HG03025 (cell line): ENCODE measurements at regions not wholly inside any gene's neighbourhood (a gene's known extent, or its start where the extent isn't known, plus 50 kb on each side); places are given as distances from the start of the nearest gene placed in this dataset.
"Not testable (repeated sequence)": the region's sequence is repeated elsewhere in the genome, so short reads cannot be mapped to it uniquely, and the experiment has no call there.

Source experiments
- ATAC-seq: cut with Tn5 transposase; IDR thresholded peaks from one replicate; pipeline ENCODE4 v1.9.1; 2021; ENCODE audit warnings: mild to moderate bottlenecking, moderate library complexity; ENCODE audit not compliant: unreplicated experiment, low FRiP score

DNA sequence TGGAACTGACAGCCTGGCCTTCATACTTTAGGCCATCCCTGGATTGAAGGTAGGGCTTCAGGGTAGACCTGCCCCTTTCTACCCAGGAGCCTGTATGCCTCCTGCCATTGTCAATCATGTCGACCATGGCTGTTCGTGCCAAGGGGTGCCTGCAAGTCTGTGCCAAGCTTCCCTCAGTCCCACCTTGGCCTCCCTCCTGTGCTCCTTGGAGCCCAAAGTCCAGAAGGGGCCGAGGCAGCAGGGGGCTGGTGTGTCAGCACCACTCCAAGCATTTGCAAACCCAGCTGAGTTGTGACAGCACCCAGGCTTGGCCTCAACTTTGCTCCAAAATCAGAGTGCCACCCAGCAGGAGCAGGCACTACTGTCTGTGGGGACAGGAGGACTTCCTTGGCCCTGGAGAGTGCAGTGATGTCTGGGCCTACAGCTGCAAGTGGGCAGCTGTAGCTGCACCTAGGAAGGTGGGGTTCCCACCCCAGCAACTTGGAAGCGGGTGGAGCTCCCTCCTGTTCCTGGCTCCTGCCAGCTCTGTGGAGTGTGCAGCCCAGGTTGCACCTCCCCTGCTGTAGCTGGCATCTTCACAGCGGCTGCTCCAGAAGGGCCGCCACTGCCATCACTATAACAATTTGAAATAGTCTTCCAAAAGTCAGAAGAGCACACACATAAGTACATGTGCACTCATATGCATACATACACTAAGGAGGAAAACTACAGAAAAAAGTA is 1719.3 kb downstream of the HACE1 start:
- ATAC-seq = no peak

DNA sequence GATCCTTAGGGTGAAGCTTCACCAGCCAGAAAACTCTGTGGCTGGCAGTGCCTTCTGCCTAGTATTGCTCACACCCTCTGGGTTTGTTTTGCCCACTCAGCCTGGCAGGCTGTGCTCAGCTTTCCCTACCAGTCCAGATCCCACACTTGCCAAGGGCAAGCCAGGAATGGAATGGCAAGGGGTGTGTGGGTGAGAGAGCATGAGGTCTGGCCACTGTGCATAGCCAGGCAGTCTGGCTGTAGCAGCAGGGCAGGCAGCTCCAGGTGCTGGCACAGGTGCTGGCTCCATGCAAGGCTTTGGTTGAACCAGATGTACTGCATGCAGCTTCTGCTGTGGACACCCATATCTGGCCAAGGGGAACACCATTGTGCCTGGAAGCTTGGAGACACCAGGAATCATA is 1720.3 kb downstream of the HACE1 start:
- no peak for ATAC-seq

DNA sequence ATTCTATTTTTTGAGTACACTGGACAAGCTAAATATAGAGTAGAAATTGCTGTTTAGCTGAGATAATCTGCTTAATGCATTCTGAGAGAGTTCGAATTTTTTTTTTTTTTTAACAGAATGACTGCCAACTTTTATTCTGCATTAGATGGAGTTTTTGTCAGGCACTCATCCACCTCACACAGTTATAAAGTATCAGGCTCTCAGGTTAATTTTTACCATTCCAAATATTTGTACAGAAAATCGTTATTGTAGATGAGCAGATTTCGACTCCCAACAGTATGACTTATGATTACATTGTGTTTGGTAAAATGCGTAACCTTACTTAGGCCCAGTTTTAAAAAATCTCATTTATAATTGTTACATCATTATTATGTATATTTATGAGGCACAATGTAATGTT is 1731.0 kb downstream of the GRIK2 start:
- no peak for ATAC-seq

DNA sequence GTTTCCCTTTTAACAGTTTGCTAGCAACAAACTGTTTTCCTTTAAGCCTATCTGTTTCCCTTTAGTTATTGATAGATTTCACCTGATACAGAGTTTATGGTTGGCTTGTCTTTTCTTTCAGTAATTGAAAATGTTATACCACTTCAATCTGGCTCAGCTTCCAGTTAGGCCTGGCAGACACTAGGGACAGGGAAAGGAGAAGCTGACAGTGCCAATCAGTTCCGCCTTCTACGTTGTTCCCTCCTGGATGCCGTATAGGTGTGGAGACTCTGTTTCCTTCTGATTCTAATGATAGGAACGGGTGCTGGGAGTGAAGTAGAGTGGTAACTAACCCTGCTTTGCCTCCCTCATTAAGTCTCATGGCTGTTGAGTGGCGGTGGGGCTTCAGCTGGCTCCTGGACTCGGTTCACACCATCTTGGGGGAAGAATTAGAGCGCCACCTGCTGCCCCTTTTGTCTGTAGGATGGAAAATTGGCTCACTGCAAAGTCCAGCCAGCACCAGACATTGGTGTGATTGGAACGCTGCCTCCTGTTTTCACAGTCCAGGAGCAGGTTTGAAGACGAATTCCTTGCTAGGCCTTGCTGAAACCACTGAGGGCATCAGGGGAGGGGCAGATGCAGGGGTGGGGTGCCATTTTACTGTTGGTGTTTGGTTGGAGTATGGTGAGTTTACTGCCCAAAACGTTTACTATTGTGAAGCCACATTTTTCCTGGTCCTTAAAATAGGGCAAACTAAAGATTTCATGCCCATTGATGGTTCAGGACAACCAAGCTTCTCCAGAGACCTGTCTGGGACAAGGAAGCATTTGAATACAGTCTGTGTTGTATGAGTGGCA is 1729.5 kb downstream of the GRIK2 start:
- ATAC-seq = peak; percentile 80

- ATAC-seq = no peak
Observed at GRCh38 chr6:103119056-103119455, 1725.5 kb downstream of the GRIK2 start.

GRCh38 chr6:103114582-103114981 is 1721.1 kb downstream of the GRIK2 start:
- no peak for ATAC-seq

DNA sequence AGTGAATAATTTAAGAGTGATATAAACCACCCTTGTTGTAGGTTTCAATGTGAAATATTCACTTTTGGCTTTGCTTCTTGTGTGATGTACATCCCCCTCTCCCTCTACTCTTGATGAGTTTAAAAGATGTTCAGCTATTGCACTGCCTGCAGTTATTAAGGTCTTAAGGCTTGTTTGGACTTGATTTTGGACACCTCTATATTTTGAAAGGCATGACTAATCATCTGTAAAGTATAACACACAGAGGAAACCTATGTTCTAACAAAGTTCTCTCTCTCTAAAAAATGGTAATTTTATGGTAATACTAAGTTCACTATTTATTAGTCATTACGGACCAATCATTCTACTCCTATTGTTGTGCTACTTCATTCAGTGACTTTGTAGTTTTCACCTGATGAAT is 1719.9 kb downstream of the GRIK2 start:
- no peak for ATAC-seq

GRCh38 chr6:103107985-103108384 is 1714.5 kb downstream of the GRIK2 start:
- no peak for ATAC-seq

GRCh38 chr6:103105686-103106085 is 1712.2 kb downstream of the GRIK2 start:
- ATAC-seq = no peak

DNA sequence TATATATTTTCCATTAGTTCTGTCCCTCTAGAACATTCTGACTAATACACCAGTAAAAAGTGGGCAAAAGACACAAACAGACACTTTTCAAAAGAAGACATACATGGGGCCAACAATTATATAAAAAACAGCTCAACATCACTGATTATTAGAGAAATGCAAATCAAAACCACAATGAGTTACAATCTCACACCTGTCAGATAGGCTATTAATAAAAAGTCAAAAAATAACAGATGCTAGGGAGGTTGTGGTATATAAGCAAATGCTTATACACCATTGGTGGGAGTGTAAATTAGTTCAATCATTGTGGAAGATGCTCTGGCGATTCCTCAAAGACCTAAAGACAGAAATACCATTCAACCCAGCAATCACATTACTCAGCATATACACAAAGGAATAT is 1707.8 kb downstream of the GRIK2 start:
- no peak for ATAC-seq

GRCh38 chr6:103092414-103092813 is 1698.9 kb downstream of the GRIK2 start:
- not testable (repeated sequence) for ATAC-seq

GRCh38 chr6:103085801-103086200 is 1692.3 kb downstream of the GRIK2 start:
- no peak for ATAC-seq

- no peak for ATAC-seq
Observed at GRCh38 chr6:103081876-103082630, 1688.5 kb downstream of the GRIK2 start.

DNA sequence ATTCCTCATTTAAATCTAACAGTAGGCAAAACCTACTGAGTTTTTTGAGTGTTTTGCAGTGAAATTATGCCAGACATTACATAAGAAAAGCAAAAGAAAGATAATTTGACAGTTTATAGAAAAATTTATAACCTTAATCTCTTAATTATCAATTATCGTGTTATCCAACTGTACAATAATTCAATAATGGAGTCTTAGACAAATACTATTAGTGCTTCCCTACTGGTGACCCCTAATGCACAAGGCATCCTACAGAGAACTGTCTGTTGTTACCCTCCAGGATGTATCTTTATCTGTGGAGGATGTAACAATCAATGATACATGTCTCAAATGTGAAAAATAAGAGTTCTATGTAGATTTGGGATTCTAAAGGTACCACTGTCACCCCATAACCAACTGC is 1687.6 kb downstream of the GRIK2 start:
- ATAC-seq = no peak

DNA sequence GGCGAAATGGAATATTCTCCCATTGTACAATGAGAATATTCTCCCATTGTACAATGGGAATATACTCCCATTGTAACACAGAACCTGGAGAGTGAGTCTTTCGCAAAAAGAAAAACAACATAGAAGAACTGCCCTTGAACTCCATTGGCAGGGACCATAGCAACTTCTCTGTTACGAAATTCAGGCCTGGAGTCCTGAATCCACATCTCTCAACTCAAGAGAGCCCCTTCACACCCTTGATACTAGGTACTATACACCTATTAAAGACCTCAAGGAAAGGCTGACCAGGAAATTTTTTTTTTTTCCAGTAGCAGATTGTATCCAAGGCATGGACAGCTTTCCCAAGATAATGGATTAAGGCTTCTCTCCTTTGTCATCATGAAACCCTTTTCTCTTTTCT is 1687.0 kb downstream of the GRIK2 start:
- no peak for ATAC-seq

- ATAC-seq = peak; percentile 84
Observed at GRCh38 chr6:103079867-103080266, 1686.4 kb downstream of the GRIK2 start.

GRCh38 chr6:103062136-103062535 is 1668.6 kb downstream of the GRIK2 start:
- no peak for ATAC-seq

GRCh38 chr6:103047567-103047966 is 1654.1 kb downstream of the GRIK2 start:
- no peak for ATAC-seq

DNA sequence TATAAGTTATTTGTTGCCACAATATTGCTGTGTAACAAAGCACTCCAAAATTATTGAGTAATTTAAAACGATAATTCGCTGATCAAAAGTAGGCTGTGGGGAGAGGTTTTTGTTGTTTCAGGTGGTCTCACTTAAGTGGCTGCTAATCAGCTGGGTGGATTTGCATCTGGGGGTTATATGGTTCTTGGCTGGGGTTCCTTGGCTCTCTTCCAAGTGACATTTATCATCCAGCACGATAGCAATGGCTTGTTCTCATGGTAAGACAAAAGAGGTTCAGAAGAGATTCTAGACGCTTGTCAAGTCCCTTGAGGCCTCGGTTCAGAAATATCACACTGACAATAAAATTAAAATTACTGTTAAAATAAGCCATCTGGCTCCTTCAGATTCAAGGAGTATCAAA is 1648.8 kb downstream of the GRIK2 start:
- no peak for ATAC-seq

DNA sequence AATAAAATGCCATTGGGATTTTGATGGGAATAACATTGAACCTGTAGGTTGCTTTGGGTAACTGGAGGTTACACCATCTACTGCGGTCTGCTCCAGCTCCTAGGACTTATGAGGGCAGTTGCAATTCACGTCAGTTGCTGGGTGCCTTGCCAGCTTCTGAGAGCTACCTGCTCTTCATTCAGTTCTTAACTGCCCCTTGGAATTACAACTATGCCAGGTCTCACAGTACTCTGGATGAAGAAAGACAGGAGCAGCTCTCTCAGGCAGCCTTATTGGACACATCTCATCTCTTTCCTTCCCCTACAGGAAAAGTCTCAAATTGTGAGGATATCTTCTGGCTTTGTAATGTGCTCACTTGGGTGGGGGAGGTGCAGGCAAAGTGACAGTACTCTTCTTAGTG is 1643.3 kb downstream of the GRIK2 start:
- no peak for ATAC-seq

DNA sequence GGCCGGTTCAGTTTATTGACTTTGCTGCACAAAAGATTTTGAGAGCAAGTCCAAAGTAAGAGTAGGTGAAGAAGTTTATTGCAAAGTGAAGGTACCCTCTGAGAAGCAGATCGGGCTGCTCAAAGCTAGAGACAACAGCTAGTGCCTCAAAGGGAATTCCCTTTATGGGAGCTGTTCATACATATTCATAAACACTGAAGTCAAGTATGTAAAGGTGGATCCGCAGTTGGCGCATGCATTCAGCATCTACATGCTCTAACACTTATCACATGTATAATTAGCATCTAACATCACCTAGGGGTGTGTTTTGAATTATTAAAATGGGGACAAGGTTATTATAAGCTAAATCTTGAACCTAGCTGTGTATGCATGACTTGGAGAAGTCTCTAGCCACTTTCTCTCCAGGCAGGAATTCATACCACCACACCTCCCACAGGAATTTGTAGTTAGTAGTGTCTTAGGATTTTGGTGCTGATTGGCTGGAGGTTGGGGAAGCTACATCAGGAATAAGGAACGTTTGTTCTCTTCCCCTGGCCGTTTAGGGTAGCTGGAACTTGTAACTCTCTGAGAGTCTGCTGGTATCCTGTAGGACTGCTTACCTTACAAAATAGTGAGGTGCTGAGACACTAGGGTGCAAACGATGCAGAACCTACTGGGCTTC is 1633.9 kb downstream of the GRIK2 start:
- ATAC-seq = no peak
